ENCODE measurements at regions not wholly inside any gene's neighbourhood (a gene's known extent, or its start where the extent isn't known, plus 50 kb on each side); places are given as distances from the start of the nearest gene placed in this dataset.
"Not testable (repeated sequence)": the region's sequence is repeated elsewhere in the genome, so short reads cannot be mapped to it uniquely, and the experiment has no call there.

- in situ Hi-C loops (cut with HindIII; ENCODE audit: low sequenced_read_pairs), result no loop called here
- no peak overlapping the region for H3K4me3 ChIP-seq (ENCODE audit: low read depth, low read length)
- no peak for DNase-seq (ENCODE audit: low read depth)
- TF ChIP-seq, protein P1, sequence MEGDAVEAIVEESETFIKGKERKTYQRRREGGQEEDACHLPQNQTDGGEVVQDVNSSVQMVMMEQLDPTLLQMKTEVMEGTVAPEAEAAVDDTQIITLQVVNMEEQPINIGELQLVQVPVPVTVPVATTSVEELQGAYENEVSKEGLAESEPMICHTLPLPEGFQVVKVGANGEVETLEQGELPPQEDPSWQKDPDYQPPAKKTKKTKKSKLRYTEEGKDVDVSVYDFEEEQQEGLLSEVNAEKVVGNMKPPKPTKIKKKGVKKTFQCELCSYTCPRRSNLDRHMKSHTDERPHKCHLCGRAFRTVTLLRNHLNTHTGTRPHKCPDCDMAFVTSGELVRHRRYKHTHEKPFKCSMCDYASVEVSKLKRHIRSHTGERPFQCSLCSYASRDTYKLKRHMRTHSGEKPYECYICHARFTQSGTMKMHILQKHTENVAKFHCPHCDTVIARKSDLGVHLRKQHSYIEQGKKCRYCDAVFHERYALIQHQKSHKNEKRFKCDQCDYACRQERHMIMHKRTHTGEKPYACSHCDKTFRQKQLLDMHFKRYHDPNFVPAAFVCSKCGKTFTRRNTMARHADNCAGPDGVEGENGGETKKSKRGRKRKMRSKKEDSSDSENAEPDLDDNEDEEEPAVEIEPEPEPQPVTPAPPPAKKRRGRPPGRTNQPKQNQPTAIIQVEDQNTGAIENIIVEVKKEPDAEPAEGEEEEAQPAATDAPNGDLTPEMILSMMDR (IDR thresholded peaks at IDR 0.05; ENCODE audit: low read depth, low read length, missing control alignments), result no peak
Measured at GRCh38 chr3:55147856-55148720, 220.2 kb upstream of the LRTM1 start.

- in situ Hi-C loops (cut with HindIII; ENCODE audit: low sequenced_read_pairs), result no loop called here
- no peak for DNase-seq (ENCODE audit: low read depth)
- TF ChIP-seq, protein P1 (IDR thresholded peaks at IDR 0.05; ENCODE audit: low read depth, low read length, missing control alignments), result no peak
- H3K4me3 ChIP-seq (ENCODE audit: low read depth, low read length), result no peak overlapping the region
Measured at GRCh38 chr3:55147406-55147805, 219.5 kb upstream of the LRTM1 start.

GRCh38 chr3:55146216-55146615 lies 218.4 kb upstream of the LRTM1 start:
- TF ChIP-seq, protein P1 (IDR thresholded peaks at IDR 0.05; ENCODE audit: low read depth, low read length, missing control alignments), result no peak
- DNase-seq (ENCODE audit: low read depth), result no peak
- in situ Hi-C loops (cut with HindIII; ENCODE audit: low sequenced_read_pairs), result no loop called here
- H3K4me3 ChIP-seq (ENCODE audit: low read depth, low read length), result no peak overlapping the region

DNA sequence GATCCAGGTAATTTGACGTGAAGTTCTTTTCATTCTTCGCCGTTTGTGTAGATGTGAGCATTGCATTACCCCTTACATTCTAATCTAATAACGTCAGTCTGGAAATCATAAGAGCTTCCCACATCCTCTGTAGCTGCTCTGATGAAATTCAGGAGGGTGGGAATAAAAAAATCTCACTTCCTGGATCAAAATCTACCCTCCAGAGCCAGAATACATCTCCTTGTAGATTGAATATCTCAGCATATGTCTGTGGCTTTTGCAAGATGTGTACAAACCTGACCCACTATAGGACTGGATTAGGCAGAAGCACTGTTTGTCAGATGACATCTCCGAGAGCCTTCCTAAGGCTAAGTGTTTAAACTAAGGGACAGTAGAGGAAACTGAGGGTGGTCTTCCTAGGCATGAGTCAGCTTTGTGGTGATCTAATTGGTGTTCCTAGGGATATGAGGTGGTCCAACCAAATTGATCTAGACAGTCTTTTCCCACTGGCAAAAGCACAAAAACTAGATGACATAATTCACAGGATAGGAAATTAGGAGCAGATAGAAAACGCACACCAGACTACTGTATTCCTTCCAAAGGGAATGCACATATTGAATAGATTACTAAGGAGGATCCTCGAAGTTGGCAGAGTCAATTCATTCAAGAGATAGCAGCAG lies 216.3 kb upstream of the LRTM1 start:
- in situ Hi-C loops (cut with HindIII; ENCODE audit: low sequenced_read_pairs), result no loop called here
- DNase-seq (ENCODE audit: low read depth), result peak; percentile 80
- TF ChIP-seq, protein P1 (IDR thresholded peaks at IDR 0.05; ENCODE audit: low read depth, low read length, missing control alignments), result no peak
- H3K4me3 ChIP-seq (ENCODE audit: low read depth, low read length), result no peak overlapping the region

GRCh38 chr3:55143336-55143735 lies 215.5 kb upstream of the LRTM1 start:
- TF ChIP-seq, protein P1 (IDR thresholded peaks at IDR 0.05; ENCODE audit: low read depth, low read length, missing control alignments), result no peak
- in situ Hi-C loops (cut with HindIII; ENCODE audit: low sequenced_read_pairs), result no loop called here
- no peak overlapping the region for H3K4me3 ChIP-seq (ENCODE audit: low read depth, low read length)
- no peak for DNase-seq (ENCODE audit: low read depth)

DNA sequence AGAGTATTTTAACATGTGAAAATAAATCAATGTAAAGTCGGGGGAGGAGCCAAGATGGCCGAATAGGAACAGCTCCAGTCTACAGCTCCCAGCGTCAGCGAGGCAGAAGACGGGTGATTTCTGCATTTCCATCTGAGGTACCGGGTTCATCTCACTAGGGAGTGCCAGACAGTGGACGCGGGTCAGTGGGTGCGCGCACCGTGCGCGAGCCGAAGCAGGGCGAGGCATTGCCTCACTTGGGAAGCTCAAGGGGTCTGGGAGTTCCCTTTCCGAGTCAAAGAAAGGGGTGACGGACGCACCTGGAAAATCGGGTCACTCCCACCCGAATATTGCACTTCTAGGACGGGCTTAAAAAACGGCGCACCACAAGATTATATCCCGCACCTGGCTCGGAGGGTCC lies 208.4 kb upstream of the LRTM1 start:
- in situ Hi-C loops (cut with HindIII; ENCODE audit: low sequenced_read_pairs); H3K4me3 ChIP-seq (ENCODE audit: low read depth, low read length); DNase-seq (ENCODE audit: low read depth): not testable (repeated sequence)
